NCI-H82 treated with DMSO at 0.1 percent for 48 hours (cell line): ENCODE measurements at regions not wholly inside any gene's neighbourhood (a gene's known extent, or its start where the extent isn't known, plus 50 kb on each side); places are given as distances from the start of the nearest gene placed in this dataset.
A peak's percentile ranks its signal among the peaks of the same experiment; 100 is the strongest.

Source experiments
- DNase-seq: peaks from one replicate; lab custom pipeline; 2025; ENCODE audit not compliant: unreplicated experiment; lab: John Stamatoyannopoulos, UW

DNA sequence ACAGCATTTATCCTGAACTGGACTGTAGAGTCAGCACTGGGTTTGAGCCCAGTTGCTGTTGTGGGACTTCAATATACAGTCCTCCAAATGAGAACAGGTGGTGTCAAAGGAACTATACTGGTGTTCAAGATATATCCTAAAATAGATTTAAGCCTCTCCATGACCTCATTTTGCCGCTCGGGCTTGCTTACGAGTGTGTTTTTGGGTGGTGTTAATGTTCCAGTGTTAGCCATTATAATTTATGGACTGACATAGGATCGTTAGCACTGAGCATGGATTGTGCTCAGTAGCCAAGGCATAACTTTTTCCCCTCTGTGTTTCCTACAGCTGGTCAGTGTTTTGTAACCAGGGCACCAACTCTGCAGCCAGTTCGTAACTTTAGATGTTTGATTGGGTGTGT is 306.6 kb downstream of the SPATA31D1 start:
- no peak for DNase-seq

DNA sequence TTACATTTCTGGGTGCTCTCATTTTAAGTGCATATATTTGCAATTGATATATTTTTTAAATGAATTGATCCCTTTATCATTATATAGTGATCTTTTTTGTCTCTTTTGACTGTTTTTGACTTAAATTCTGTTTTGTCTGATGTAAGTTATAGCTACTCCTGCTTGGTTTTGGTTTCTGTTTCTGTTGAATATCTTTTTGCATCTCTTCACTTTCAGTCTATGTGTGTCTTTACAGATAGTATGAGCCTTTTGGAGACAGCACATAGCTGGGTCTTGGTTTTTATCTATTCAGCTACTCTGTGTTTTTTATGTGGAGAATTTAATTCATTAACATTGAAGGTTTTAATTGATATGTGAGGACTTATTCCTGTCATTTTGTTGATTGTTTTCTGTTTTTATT is 311.3 kb downstream of the SPATA31D1 start:
- DNase-seq, result no peak

DNA sequence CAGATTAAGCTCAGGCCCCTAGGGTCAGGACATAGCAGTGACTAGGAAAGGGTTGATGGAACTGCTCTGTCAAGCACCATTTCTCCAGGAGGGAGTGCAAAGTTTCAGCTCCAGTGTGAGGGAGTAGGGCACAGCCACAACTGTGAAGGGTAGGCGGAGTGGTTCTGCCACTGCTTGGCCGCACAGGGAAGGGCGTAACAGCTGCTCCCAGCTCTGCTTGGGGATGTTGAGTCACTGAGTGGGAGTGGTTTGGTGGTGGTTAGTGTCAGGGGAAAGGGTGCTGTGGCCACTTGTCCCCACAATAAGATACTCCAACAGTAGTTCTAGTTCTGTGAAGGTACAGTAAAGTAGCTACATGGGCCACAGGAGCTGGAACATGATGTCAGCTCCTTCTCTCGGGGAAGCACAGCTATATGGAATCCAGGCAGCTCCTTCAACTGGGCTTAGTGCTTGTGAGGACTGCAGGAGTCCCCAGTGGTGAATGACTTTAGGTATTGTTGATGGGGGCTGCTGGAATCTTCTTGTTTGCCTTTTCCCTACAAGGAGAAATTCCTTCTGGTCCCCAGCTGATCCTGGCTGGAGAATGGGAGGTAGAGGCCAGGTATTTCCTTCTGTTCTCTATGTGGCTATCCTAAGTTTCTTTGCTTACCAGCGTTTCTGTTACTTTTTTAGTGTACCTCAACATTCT is 314.5 kb downstream of the SPATA31D1 start:
- no peak for DNase-seq

DNA sequence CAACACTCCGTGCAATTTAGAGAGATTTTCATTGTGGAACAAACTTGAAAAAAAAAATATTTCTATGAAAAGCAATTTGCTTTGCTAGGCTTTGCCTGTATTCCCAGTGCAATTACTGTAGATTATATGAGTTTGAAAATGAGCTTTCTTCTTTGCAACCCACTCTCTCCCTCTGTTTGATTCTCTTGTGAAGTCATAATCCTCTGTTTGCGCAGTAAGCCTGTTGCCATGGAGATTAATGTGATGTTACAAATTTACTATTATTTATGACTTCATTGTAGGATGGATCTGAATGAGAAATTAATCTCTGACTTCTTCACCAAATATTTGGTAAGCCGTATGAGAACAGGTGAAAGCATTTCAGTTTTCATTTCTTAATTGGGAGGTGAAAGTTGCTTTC is 320.3 kb downstream of the SPATA31D1 start:
- DNase-seq, result no peak

DNA sequence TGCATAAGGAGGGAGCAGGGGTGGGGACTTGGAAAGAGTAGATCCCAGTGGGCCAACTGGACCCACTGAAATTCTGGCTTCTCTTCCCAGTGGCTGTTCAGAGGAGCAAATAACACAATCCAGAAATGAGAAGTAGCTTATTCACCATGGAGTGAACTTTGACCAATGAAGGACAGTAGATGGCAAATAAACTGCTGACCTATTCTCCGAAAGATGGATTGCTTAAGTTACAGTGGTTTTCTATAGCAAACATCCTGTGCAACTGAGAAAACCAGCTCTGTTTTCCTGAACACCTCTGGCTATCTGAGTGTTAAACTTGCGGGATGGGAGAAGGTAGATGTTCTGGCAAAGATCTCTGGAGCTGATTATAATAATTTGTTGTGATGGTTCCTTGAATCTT is 325.1 kb downstream of the SPATA31D1 start:
- DNase-seq, result no peak

DNA sequence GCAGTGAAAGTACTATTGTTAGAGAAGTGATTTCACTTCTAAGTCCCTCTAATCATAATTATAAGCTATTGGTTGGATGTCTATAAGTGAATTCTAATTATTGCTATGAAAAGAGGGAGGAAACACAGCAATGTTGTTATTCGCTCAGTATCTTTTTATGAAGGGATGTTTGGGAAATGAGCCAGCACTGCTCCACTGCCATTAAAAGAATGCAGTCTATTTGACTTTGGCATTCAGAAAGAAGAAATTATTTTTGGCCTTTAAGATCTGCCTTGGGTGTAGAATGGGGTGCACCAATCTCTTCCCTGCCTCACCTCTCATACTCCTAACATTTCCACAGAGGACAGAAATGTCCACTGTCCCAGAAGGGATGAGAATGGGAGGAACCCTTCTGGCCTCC is 332.0 kb downstream of the SPATA31D1 start:
- no peak for DNase-seq

DNA sequence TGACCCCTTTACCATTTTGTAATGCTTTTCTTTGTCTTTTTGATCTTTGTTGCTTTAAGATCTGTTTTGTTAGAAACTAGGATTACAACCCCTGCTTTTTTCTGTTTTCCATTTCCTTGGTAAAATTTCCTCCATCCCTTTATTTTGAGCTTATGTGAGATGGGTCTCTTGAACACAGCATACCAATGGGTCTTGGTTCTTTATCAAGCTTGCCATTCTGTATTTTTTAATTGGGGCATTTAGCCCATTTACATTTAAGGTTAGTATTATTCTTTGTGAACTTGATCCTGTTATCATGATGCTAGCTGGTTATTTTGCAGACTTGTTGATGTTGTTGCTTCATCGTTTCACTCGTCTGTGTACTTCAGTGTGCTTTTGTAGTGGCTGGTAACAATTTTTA is 337.3 kb downstream of the SPATA31D1 start:
- no peak for DNase-seq

DNA sequence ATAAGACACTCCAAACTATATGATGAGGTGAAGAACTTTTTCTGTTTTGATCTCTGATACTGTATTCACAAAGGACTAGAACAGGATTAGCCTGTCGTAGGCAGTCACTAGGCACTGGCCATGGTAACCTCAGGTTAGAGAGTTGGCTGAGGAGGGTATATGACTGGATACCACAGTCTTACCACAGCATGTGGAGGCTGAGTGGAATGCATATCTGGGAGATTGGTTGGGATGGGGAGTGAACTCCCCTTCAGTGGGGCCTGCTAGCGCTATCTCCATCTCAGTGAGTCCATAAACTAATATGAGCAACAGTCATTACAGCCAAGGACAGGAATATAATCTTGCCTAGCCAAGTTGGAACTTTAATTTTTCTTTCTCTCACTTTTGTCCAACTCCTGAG is 339.1 kb downstream of the SPATA31D1 start:
- DNase-seq, result no peak

DNA sequence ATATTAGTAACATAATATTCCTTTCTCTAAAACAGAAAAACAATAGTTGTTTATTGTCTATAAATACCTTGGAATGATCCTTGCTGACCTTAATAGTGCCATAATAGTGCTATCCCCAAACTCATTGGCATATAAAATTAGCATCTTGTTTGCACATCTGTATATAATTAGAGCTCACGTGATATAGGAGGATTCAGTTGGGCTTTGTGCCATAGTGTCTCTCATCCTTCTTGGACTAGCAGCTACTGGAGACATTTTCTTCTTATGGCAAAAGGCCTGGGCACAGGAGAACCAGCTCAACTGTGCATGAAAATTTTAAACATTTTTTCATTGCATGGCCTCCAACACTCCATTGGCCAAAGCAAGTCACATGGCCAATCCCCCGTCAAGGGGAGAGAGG is 342.5 kb downstream of the SPATA31D1 start:
- no peak for DNase-seq

DNA sequence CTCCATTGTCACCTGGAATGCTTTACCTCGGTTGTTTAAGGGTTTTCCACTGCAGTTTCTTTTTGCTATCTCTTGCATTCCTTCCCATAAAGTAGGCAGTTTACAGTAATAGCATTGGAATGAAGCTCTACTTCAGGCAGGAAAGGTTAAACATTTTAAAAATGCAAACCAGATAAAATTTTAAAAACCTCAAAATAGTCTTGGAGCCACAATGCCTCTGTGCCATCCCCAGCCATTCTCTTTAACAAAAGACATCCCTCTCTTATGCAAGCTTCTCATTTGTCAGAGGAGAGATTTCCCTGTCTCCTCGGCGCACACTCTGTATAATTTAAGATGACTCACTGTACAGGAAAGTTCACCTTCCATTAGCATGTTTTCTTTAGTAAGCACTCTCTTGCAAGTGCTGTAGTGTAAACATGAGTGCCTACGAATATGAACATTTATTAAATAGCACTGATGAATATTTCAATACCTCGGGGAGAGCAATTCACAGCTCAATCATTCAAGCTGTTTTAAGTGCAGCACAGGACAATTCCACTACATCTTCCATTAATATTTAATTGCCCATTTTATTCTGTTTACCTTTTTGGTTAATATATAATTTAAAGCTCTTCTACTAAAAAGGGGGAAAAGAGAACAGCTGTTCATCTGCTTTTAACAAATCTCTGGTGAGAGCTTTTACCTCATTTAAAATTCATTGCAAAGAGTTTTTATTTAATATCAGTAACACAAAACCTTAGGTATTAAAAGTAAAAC is 343.6 kb downstream of the SPATA31D1 start:
- no peak for DNase-seq

DNA sequence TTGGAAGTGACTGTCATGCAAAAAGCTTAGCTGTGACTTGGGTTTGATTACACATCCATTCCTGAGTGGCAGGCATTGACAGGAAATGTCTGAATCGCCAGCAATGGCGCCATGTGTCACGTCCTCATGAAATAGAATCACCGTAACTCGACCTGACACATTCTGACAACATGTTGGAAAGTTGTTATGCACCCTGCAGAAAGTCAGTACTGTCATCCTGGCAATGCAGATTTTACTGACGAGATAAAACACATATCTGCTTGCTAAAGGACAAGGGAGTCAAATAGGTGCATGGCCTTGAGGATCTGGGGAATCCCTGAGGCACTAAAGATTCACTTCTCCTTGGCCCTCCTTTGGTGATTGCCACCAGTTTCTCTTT is 344.2 kb downstream of the SPATA31D1 start:
- no peak for DNase-seq

DNA sequence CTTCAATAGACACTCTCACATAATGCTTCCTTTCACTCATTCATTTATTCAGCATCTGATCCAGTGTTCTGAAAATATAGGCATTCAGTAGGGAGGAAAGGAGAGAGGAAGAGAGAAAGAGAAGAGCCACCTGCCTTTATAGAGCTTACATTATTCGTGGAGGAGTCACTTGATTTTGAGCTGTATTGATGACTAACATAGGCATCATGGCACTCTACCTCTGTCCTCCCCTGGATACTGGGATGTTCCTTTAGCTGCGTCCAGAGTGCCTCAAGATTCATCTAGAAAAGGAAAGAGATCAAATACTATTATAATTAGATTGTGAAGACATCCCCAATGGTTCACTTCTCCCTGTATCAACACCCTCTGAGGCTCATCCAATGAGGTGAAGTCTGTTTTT is 345.1 kb downstream of the SPATA31D1 start:
- DNase-seq, result no peak

DNA sequence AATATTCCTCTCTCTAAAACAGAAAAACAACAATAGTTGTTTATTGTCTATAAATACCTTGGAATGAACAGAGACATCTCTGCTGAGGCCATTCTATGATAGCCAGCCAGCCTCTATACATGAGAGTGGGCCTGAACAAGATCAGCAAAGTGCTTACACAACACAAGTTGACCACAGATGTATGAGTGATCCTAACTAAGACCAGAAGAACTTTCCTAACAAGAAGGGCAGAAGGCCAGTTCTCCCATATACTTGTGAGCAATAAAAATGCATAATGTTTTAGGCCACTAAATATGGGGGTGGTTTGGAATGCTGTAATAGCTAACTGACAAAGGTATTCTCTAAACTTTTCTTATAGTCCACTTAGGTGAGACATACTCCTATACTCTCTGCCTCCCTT is 345.7 kb downstream of the SPATA31D1 start:
- no peak for DNase-seq

DNA sequence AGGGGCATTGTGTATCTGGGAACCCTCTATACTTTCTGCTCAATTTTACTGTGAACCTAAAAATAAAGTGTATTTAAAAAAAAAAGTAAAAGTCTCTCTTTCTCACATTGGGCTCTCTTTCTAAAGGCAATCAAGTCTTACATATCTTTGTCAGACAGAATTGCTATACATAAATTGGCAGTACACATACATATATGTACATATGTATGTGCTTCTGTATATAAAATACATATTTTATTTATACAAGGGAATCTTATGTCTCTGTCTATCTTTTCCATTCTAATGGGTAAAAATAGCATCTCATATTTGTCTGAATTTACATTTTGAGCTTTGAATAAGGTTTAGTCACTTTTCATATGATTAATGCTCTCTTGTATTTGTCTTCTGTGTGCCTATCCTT is 348.8 kb downstream of the SPATA31D1 start:
- no peak for DNase-seq

DNA sequence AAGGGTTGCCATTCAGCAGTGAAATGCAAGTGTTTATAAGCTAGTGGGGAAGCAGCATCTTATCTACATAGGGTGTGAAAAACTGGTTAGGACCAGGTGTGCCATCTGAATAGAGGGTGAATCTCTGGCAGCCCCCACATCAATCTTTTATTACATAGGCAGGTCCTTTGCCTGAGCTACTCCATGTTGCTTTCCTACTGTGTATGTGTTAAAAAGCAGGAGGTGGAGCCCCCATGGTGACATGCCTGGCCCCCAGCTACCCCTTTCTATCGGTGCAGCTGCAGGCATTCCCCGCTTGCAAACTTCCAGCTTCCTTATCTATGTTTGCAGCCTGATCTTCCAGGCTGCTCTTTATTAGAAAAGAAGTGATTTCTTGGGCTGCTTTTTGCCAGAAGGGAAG is 353.5 kb downstream of the SPATA31D1 start:
- no peak for DNase-seq

DNA sequence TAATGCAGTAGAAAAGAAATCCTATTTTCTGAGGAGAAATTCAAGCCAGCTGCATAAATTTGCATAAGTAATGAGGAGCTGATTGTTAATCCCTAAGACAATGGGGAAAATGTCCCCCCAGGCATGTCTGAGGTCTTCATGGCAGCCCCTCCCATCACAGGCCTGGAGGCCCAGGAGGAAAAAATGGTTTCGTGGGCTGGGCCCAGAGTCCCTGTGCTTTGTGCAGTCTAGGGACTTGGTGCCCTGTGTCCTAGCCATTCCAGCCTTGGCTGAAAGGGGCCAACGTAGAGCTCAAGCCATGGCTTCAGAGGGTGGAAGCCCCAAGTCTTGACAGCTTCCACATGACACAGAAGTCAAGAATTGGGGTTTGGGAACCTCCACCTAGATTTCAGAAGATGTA is 357.5 kb downstream of the SPATA31D1 start:
- no peak for DNase-seq

DNA sequence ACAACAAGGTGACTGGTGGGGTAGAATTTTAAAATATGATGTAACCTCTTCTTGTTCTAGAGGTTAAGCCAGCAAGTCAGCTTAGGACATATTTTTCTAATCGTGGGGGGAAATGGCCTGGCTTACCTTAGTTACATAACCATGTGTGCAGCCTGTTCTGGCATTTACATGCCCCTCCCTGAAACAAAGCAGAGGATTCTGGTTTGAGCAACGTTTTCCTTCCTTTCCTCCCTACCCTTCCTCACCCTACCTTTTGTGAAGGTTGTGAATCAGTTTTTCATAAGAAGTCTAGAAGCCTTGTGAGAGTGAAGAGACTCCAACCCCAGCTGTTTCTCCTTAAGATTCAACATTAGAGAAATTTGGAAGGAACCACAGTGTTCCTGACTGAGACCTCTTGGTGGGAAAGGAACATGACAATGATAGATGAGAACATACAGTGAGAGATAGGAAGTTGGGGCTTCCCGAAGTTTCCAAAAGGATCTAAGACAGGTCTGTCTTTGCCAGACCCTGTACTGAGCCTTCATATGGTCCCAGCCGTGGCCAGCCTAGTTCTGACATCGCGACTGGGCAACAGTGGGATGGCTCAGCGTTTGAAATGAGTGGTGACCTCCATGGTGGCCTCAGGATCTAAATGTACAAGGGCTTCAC is 365.2 kb downstream of the SPATA31D1 start:
- no peak for DNase-seq

DNA sequence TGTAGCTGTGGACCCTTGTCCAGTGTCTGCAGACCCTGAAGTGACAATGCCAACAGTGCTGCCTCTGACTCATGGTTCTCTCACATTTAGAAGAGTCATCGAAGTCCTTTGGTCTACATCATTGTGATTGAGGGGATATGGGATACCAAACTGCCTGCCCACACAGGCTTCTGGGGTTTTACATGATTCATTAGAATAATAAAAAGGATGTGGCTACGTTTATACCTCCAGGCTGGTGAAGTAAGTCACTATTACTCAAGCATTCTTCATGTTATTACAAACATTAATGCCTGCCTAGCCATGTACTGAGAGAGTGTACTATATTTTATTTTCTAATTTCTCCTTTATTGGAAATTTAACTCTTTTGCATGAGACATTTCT is 365.7 kb downstream of the SPATA31D1 start:
- DNase-seq, result no peak

DNA sequence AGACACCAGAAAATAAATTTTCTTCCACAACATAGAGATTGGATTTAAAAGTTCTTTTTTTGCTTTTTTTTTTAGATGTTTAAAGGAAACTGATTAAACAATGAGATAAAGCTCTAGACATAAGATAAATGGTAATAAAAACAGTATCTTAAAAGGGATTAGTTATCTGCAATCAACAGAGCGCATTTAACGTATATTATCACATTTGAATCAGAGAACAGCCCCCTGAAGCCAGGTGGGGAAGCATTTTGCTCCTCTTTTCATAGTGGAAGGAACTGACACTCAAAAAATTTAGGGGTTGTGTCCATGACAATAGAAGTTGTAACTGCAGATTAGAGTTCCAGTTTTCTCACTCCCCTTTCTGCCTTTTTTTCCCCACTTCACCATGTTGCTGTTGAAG is 367.6 kb downstream of the SPATA31D1 start:
- no peak for DNase-seq

DNA sequence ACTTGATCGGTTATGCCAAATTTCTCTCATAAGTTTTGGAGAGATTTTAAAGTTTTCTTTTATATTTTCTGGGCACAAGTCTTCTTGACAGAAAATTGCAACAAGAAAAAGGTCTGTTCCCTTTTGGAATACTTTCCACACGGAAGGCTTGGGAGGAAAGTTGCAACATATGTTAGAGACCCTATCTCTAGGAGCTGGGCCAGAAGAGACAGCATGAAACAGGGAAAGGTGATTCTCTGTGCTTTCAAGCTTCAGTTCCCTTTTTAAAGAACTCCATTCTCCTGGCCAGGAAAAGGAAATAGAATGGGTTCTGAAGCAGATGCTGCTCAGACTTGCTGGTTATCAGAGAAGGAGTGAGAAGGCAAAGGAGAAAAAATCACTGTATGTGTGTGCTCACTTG is 368.3 kb downstream of the SPATA31D1 start:
- no peak for DNase-seq

DNA sequence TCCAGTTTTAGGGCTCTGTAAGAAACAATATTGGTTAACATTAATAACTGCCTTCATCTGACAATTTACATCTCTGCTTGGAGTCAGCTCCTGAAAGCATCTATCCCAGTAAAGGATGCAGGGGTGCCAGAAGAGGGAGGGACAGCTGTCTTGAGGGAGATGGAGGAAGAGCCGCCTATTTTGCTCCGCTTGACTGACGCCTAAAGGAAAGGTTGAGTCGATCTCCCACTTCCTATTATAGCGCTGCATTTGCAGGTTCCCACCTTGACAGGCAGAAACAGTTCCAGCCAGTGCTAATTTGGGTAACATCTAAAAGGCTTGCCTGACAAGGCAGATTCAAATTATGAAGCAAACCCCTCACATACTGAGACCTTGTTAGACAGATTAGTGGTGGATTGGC is 374.6 kb downstream of the SPATA31D1 start:
- DNase-seq, result peak; percentile 90

DNA sequence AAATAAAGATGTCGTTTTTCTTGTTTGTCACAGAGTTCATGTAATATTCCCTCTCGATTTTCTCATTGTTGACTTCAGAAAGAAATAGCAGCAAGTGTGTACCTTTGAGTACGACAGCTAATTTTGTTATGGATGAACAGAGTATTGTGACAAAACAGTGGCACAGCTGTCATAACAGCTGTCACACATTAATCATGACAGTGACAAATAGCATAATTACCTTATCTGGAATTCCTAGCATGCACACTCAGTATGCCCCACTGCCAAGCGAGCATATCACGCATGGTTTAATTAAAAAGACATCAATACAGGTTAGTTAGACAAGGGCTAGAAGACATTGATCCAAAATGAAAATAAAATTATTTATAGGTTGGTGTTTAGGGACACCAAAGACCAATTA is 375.1 kb downstream of the SPATA31D1 start:
- peak; percentile 64 for DNase-seq
